ENCODE measurements at regions not wholly inside any gene's neighbourhood (a gene's known extent, or its start where the extent isn't known, plus 50 kb on each side); places are given as distances from the start of the nearest gene placed in this dataset.
"Not testable (repeated sequence)": the region's sequence is repeated elsewhere in the genome, so short reads cannot be mapped to it uniquely, and the experiment has no call there.

DNA sequence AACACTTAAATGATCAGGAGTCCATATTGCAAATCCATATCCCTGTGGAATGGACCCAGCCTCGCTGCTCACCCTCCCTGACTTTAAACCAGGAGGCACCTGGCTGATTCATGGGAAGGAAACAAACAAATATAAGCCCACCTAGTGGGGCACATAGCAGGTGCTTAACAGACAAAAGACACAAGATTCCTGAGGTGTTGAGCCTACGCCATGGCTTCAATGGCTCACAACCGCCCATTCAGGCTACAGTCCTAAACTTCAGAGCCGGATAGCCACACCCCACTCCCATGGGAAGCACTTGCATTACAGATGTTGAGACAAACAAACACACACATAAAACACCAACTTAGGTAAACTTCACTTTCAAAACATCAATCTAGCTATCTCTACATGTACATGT, 359.9 kb downstream of the ICE1 start:
- DNase-seq: no peak

DNA sequence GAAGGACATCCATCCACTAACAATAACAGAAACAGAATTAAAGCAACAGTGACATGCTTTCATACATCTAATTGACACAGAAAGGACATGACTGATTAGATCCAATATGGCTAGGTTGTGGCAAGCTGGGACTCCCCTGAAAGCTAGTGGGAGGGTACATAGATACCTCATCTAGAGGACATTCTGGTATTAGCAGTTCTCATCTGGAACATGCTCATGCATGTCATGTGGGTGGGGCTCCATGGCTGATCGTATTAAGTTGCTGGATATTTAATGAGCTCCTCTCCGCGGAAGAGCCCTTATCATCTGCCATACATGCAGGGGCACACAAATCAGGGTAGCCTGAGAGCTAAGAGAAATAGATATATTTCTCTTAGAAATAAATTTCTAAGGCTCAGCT, 358.9 kb downstream of the ICE1 start:
- DNase-seq: no peak

DNA sequence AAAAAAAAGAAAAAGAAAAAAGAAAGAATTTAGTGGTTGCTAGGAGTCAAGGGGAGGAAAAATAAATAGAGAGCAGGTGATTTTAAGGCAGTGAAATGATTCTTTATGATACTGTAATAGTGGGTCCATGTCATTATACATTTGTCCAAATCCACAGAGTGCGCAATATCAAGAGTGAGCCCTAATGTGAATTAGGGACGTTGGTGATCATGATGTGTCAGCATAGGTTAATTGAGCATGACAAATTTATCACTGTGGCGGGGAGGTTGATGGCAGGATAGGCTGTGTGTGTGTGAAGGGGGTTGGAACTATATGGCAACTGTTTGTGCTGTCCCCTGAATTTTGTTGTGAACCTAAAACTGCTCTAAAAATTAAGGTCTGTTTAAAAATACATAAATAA, 357.8 kb downstream of the ICE1 start:
- no peak for DNase-seq

DNA sequence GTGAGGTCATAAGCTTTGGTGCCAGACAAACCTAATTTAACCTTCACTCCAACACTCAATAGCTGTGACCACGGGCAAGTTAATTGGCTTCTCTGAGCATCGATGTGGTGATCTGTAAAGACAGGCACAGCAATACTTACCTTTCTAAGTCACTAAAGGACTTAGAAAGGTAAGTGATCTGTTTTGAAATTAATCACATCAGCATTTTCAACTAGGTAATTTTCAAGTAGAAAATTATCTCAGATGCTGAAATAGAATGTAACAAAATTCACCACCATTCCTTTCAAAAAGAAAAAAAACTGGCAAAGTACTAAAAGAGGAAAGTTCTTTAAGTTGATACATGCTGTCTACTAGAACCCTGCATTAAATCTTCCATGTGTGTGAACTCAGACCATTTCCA, 354.5 kb downstream of the ICE1 start:
- no peak for DNase-seq

DNA sequence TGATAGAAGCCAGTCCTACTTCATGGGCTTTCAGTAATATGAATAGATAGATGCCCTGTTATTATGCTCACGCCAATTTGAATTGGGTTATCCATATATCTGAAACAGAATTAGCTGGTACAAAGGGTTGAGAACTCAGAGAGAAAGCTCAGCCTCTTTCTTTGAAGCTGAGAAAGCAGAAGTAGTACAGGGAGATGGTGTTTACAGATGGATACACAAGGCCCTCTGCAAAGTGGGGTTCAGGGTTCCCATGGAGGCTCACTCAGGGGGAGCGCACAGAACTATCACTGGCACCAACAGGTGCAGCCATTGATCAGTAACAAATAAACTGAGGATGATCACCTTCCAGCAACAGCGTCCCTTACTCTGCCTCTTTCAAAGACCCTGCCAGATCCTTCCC, 349.7 kb downstream of the ICE1 start:
- DNase-seq: no peak

DNA sequence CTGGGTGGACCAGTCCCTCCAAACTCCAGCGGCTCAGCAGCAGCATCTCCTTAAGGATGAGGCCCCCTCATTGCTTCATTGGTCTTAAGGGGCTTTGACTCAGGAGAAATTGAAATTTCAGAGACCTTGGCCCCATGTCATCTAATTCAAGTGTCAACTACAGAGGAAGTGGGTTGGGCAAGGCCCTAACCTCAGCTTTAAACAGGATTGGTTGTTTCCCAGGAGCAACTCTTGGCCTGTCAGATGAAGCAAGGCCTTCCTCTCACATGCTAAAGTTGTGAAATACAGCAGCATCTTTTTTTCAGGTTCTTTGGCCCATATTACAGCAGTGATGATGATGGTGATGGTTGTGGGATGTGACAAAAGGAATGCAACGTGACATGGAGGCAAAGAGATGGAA, 348.3 kb downstream of the ICE1 start:
- no peak for DNase-seq

DNA sequence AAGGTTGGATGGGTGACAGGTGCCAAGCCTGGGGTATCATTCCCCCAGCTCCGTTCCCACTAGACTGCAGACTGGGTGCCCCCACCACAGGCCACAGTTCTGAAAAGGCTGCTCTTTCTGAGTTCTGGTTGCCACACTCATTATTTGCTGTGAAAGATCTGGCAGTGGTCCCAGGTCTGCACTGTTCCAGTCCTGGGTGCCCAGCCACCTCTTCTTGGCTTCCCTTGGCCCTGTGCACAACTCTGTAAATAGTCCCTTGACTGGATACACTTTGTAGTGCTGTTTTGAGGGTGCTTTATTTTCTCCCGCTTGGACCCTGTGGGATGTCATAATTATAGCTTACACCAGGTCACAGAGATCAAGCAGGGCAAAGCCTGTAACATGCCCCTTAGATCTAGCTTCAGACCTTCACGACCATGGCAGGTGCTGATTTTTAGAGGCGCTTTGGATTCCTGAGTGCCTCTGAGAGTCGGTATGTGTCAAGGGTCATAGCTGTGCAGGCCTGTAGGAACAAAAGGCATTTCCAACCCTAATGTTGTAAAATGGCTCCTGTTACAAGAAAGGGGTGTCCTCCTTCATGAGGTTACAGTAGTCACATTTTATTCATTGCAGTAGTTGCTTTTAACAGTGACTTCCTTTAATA, 344.9 kb downstream of the ICE1 start:
- peak; percentile 66 for DNase-seq

DNA sequence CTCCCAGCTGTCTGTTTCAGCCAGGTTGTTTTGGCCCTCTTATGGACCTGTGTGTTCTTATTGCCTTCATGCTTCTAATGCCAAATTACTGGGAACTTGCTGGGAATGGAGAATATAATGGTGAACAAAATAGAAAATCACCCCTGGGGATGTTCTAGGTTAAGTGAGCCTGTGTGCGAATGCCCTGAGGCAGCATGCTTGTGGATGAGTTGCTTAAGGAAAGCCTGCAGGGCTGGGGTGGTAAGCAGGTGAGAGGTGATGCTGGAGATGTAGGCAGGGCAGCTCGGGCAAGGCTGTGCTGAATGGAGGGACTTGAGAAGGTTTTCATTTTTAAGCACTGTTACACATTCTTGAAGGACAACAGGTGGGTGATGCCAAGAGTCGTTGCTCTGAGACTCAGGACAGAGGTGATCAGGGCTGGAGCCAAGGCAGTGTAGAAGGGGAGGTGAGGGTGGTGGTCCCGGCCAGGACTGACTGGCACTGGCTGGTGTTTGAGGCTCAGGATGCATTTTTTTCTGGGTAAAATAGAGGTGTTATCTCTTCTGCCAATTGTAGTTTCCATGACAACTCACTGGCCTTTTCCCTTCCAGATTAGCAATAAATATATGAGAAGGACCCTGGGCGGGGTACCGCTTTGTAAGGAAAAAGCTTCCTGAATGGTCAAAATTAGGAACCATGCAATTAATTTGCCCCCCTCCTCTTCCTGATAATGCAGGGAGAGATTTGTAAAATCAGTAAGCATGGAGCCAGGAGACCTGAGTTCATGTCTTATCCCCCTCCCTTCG, 342.8 kb downstream of the ICE1 start:
- DNase-seq: no peak

DNA sequence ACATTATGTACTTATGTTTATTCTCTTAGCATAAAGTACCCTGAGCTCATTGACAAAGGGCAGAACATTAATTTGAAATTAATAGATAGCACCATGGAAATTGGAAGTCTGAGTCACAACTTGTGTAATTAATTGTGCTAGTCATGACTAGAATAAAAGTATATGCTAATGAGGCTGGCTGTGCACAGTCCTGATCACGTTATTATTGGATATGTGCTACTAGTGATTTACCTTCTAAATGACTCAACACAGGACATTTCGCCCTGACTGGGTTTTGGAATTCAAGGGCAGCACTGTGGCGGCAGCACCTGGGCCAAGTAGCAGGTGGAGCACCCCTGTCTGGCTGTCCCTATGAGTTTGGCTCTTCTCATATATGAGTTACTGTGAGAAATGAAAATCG, 341.8 kb downstream of the ICE1 start:
- DNase-seq: no peak

DNA sequence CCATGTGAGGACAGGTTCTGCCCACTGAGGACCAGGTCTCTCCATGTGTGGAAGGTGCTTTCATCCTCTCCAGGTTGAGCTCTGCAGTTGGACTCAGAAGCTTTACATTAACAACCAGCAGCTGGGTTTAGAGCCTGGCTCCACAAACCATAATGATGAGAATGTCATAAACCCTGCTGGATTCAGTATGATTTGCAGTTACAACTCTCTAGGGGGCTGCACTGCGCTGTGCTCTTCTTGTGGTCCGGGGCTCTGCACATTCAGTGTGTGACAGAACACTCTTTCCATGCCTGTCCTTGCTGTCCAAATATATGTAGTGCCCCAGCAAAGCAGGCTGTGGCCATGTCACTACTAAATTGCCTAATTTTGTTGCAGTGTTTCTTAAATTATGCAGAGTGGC, 334.3 kb downstream of the ICE1 start:
- no peak for DNase-seq

DNA sequence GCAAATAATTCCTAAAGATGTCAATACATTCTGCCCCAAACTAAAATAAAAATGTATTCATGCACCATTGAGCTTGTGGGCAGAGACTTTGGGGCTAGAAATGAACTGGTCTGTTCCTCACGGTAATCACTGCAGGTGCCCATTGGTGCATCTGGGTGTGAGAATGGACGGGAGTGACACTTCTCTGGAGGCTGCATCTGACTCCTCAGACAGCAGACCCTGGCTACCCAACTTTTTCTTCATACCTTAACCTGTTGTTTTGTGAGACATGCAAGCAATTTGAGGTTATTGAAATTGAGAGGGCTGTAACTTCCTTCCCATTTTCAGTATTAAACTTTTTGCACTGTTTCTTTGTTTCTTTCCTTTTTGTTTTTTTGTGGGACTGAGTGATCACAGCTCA, 333.4 kb downstream of the ICE1 start:
- no peak for DNase-seq

DNA sequence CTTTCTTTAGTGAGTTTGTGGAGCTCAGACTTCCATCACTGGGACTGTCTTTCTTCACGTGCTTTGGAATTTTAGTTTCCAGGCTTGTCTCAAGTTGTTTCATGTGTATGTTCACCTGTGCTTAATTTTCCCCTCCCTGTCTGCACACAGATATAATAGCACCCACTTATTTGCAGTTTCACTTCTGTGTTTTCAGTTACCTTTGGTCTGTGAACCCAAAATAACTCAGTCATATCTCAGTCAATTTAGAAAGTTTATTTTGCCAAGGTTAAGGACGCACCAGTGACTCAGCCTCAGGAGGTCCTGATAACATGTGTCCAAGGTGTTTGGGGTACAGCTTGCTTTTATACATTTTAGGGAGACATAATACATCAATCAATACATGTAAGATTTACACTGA, 330.4 kb downstream of the ICE1 start:
- DNase-seq: no peak

DNA sequence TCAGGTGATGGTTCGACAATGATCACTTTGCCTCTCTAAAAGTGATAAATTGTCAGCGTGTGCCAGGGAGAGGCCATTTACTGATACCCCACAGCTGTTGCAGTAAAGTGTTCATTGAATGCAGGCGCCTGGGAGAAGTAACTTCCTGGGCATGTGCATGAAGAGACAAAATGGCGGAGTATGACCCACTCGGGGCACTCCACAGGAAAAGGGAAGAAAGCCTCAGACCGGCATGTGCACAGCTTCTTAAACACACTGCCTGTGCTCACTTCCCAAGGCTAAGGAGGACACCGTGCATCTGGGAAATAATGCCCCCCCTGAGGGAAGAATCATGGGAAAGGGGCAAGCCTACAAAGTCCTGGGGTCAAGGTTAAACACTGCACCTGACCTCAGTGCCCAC, 329.5 kb downstream of the ICE1 start:
- no peak for DNase-seq

DNA sequence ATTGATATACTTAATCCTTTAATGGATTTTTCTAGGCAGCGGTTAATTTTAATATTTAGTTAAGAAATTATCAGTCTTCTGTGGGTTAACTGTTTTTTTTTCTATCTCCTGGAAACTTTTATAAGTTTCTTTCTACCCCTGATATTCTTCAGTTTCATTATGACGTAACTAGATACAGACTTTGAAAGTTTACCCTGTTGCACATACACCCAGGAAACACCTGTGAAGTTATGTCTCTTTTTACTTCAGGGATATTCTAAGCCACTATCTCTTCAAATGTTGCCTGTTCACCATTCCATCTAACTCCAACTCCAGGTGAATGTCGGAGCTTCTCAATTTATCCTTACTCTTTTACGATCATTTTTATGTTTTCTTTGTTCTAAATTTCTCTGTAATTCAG, 329.0 kb downstream of the ICE1 start:
- no peak for DNase-seq

DNA sequence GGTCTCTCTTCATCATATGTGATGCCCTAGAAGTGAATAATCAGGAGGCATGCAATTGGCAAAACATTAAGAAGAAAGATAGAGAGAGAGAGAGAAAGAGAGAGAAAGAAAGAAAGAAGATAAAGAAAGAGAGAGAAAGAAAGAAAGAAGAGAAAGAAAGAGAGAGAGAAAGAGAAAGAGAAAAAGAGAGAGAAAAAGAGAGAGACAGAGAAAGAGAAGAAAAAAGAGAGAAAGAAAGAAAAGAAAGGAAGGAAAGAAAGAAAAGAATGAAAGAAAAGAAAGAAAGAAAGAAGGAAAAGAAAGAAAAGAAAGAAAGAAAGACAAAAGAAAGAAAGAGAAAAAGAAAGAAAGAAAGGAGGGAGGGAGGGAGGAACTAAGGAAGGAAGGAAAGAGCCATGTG, 318.9 kb downstream of the ICE1 start:
- DNase-seq: no peak

DNA sequence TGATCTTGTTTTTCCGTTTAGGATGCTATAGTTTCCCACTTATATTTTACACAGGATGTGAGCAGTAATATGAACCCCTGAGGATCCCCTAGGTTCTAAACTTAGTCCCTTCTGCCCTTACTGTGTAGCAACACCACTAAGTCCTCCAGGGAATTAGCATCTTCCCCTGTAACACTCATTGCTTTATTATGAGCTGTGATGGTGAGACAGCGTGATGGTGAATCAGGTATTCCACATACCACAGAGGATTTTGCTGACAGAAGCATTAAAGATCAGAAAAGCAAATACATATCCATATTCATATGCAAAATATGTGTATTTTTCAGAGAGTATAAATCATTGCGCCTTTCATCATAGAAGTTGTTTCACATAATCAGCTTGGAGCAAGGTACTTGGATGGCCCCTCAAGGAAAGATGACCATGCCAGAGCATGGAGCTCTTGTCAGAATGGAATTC, 317.0 kb downstream of the ICE1 start:
- no peak for DNase-seq

DNA sequence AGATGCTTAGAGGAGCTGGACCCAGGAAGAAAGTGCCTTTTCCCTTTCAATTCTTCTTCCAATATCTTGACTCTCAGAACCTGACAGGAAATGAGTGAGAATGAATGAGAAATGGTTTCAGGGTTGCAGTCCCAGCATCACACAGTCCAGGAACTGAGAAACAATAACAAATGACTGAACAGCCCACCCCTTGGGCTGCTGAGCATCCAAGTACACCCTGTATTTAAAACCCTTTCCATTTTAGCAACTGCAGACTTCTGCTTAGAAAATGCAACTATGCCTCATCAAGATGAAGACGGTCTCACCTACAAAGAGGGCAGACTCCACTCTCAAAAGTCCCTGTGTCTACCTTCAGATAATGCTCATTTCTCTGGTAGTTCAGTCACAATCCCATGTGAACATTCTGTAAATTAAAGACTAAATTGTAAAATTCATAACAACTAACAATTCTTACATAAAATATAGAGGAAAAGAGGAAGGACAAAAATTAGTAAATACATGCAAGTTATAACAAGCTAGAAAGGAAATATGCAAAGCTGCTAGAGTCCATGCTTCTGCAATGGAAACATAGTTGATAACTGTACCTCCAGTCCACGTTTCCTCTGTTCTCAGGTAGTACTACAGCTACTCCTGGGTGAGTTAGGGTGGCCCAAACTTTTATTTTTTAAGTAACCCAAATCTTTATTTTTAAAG, 316.5 kb downstream of the ICE1 start:
- no peak for DNase-seq

DNA sequence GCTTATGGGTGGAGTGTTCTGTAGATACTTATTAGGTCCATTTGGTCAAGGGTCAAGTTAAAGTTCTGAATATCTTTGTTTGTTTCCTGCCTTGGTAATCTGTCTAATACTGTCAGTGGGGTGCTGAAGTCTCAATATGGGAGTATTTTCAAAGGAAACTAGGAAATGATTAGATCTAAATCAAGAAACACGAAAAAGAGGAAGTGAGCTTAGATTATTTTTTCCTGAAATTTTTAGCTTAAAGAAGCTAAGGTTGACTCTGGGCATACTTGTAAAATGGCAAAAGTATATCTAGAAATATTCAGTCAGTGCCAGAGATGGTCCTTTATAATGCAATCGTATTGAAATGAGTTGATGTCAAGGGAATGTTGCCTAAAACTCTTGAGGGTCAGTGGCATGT, 313.5 kb downstream of the ICE1 start:
- no peak for DNase-seq

DNA sequence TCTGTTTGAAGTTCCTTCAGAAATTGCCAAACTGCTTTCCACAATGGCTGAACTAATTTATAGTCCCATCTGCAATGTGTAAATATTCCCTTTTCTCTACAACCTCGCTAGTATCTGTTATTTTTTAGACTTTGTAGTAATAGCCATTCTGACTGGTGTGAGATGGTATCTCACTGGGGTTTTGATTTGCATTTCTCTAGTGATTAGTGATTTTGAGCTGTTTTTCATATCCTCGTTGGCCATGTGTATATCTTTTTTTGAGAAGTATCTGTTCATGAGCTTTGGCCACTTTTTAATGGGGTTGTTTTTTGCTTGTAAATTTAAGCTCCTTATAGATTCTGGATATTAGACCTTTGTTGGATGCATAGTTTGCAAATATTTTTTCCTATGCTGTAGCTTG, 310.6 kb downstream of the ICE1 start:
- not testable (repeated sequence) for DNase-seq

DNA sequence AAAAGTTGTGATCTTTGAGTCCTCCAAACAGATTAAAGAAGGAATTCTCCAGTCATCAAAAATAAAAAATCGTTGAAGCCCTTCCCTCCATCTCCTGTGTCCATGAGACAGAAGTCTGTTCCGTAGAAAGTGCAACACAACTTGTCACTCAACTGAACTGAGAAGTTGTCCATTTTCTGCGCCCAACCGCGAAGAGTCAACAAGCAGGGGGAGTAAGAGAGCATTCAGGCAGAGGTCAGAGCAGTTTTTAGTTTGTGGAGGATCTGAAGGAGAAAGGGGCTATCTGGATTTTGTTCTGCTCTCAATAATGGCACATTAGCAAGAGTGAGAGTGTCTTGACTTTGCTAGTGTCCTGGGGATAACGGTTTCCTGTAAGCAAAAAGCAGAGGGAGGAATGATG, 303.9 kb downstream of the ICE1 start:
- no peak for DNase-seq

DNA sequence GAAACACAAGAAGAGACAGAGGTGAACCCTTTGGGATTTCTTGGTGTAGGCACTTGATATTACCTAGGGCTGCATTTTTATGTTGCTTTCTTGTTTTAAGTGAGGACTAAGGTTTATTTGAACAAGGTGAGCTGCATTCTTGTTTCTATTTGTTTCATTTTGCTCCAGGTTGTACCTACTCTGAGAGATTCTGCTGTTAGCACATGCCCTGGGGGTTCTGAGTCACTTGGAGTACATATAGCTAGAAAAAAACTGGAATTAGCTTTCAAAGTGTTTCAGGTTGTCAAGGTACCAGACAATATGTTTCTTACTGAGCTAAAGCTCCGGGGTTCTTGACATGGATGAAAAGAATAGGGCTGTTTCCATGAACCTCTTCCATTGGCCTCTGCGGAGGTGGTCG, 299.4 kb downstream of the ICE1 start:
- DNase-seq: no peak

DNA sequence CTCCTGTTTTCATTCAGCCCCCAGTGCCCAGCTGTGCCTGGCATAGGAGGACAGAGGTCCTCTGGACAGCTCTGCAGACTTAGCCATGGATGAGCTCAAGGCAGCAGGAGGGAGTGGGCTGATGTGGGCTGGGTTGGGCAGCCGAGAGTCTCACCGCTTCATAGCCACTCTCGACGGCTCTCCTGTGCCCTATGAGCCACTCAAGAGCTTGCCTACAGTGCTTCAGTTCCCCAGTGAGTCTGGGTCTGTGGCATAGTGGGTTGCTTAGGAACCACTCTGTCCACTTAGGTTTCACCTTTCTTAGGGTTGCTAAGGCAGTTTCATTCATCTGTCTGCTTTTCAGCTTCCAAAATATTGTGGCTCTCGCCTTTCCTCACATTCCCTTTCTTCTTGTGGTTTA, 296.8 kb downstream of the ICE1 start:
- peak; percentile 45 for DNase-seq

DNA sequence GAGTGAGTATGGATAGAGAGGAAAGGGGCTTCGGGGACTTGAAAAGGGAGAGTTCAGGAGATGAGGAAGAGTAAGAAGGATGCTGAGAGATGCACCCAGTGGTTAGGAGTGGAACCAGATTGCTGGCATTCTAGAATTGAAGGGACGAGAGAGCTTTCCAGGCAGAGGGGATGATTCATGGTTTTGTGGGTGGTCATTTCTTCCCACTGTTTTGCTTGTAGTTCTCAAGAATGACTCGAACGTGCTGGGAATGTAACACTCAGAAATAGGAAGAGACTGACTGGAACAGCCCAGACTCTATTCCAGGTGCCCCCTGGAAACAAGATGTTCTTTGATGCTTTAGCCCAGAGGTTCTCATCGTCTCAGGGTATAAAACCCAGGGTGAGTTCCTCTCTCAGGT, 294.2 kb downstream of the ICE1 start:
- DNase-seq: no peak

DNA sequence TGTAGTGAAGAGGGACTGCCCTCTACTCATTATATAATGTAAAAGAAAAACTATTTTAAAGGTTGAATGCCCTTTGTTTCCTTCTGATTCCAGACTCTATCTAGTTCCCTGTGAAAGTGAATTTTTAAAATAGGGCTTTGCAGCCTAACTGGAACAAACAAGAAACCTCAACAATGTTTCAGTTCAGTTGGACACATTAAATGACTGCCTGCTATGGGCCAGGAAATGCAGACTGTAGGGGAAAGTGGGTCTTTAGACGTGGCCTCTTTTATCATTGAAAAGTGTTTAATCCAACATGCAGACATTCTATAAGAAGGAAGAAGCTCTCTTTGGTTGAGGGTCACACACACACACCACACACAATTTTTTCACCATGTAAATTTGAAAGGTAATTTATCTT, 289.1 kb downstream of the ICE1 start:
- no peak for DNase-seq

Measured in NCI-H2029 (cell line).